Kidney (tissue), 13 donors: ENCODE measurements at regions not wholly inside any gene's neighbourhood (a gene's known extent, or its start where the extent isn't known, plus 50 kb on each side); places are given as distances from the start of the nearest gene placed in this dataset.

Experiments used
- DNase-seq, 5 donors: peaks; one replicate each; pipeline ENCODE4 v3.0.0-alpha.2; 2013 to 2020
- FAIRE-seq: peaks from 2 replicates; lab custom pipeline; 2012; peaks lifted over from hg19 to GRCh38; lab: Jason Lieb, UNC
- H3K27ac ChIP-seq, 2 donors: one replicate each; pipeline ENCODE4 v1.7.0; 2013; ENCODE audit warnings: low read depth in 2 of 2, low read length in 2 of 2, inconsistent platforms in 1 of 2
- H3K27me3 ChIP-seq: one replicate; pipeline ENCODE4 v1.7.1; 2013; ENCODE audit warnings: low read length, inconsistent platforms; ENCODE audit not compliant: control insufficient read depth, insufficient read depth
- H3K36me3 ChIP-seq, 3 donors: one replicate each; pipeline versions ENCODE4 v1.7.0 to v1.7.1; 2013; ENCODE audit warnings: low read length in 3 of 3, control low read depth in 1 of 3, inconsistent platforms in 1 of 3; ENCODE audit not compliant: insufficient read depth in 3 of 3, control insufficient read depth in 2 of 3
- H3K4me1 ChIP-seq, 3 donors: one replicate each; pipeline versions ENCODE4 v1.7.0 to v1.7.1; 2013; ENCODE audit warnings: low read length in 3 of 3, inconsistent platforms in 1 of 3, low read depth in 1 of 3; ENCODE audit not compliant: control insufficient read depth in 2 of 3, insufficient read depth in 2 of 3
- H3K4me3 ChIP-seq, 3 donors: one replicate each; pipeline versions ENCODE4 v1.7.0 to v1.8.1; 2013; ENCODE audit warnings: low read length in 3 of 3, control low read depth in 1 of 3, inconsistent platforms in 1 of 3
- H3K9ac ChIP-seq, 3 donors: one replicate each; pipeline versions ENCODE4 v1.7.0 to v1.7.1; 2013; ENCODE audit warnings: low read length in 3 of 3, control low read depth in 1 of 3, inconsistent platforms in 1 of 3
- H3K9me3 ChIP-seq, 3 donors: one replicate each; pipeline versions ENCODE4 v1.7.0 to v1.7.1; 2013; ENCODE audit warnings: low read length in 3 of 3, control low read depth in 1 of 3, inconsistent platforms in 1 of 3; ENCODE audit not compliant: control insufficient read depth in 2 of 3, insufficient read depth in 1 of 3
- intact Hi-C: fragments of 100-400 bp; cut with DNase I; formaldehyde crosslinking; loops from one replicate; pipeline ENCODE4 v1.11.1; 2022
- TF ChIP-seq, protein P1 (sequence below): IDR thresholded peaks from 3 replicates; pipeline ENCODE4 v1.5.1; 2012; ENCODE audit warnings: mild to moderate bottlenecking, moderate library complexity, borderline replicate concordance; ENCODE audit not compliant: insufficient read depth; ENCODE audit errors: extremely low read depth
- donor health status: control.
- donor health status: control.
- donor health status: control.
- donor health status: control.
- donor health status: control.
- donor health status: DM: yes; HTN: yes; CAD: no.
- donor health status: Normal renal cell carcinoma (clear cell type).

DNA sequence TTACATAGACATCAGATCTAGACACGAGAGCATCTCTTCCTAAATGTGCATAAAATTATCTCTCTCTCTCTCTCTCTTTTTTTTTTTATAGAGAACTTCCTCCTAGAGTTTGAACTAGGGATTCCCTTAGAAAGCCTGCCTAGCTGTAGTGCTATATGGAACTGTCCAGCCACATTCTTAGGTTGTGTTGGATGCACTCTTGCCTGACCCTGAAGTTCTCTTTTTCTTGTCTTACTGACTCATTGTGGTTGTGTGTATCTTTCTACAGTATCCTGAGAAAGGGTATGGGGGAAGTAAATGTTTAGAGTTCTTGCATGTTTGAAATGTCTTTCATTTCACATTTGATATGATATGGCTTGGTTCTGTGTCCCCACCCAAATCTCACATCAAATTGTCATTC lies 368.2 kb downstream of the CDH2 start:
- intact Hi-C loops: no loop called here
- no peak overlapping the region for H3K27ac ChIP-seq
- H3K4me3 ChIP-seq: no peak overlapping the region
- no peaks in the 10 kb centered on the region for H3K4me1 ChIP-seq
- no peak overlapping the region for H3K9ac ChIP-seq
- TF ChIP-seq, protein P1, sequence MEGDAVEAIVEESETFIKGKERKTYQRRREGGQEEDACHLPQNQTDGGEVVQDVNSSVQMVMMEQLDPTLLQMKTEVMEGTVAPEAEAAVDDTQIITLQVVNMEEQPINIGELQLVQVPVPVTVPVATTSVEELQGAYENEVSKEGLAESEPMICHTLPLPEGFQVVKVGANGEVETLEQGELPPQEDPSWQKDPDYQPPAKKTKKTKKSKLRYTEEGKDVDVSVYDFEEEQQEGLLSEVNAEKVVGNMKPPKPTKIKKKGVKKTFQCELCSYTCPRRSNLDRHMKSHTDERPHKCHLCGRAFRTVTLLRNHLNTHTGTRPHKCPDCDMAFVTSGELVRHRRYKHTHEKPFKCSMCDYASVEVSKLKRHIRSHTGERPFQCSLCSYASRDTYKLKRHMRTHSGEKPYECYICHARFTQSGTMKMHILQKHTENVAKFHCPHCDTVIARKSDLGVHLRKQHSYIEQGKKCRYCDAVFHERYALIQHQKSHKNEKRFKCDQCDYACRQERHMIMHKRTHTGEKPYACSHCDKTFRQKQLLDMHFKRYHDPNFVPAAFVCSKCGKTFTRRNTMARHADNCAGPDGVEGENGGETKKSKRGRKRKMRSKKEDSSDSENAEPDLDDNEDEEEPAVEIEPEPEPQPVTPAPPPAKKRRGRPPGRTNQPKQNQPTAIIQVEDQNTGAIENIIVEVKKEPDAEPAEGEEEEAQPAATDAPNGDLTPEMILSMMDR: no peak
- no peaks in the 10 kb centered on the region for H3K9me3 ChIP-seq
- no peaks in the 10 kb centered on the region for H3K36me3 ChIP-seq
- H3K27me3 ChIP-seq: no peaks in the 10 kb centered on the region
- FAIRE-seq (no peak), DNase-seq (no peak)

DNA sequence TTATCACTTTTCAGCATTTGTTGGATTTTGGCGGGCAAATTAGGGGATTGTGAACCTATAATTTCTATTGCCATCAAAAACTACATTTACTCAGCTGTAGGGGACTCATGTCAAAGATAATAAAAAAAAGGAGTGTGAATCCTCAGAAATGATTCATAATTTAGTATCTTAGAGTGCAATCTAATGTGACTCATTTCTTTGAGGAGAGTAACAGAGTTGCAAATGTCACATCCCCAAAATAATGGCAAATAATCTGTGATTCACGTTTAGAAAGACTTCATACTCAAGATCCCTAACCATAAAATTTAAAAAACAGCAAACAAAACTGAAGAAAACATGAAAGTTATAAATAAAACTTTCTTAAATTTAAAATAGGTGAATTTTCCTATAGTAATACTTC lies 373.0 kb downstream of the CDH2 start:
- Histone ChIP-seq H3K36me3 (no peaks in the 10 kb centered on the region), H3K4me3 (no peak overlapping the region), H3K27me3 (no peaks in the 10 kb centered on the region), H3K27ac (no peak overlapping the region), H3K9me3 (no peaks in the 10 kb centered on the region), H3K9ac (no peak overlapping the region), H3K4me1 (no peaks in the 10 kb centered on the region)
- intact Hi-C loops: no loop called here
- FAIRE-seq (no peak), DNase-seq (no peak)
- TF ChIP-seq, protein P1: no peak

DNA sequence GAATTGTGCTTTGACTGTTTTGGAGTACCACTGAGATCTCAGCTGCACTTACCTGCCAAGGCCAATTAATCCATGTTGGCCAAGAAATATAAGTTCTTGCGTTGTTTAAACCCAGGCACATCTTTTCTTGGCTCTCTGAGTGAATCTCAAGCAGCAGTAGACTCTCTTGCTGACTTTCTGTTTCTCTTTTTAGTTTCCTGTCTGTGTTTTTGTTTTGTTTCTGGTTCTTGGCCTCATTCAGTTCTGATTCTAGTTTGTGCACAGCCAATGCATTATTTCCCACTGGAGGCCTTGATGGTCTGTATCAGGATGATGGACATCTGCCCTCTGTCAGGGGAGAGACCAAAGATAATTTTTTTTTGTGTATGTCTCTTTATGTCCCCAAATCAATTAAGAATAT lies 379.4 kb downstream of the CDH2 start:
- TF ChIP-seq, protein P1: no peak
- Histone ChIP-seq H3K36me3 (no peaks in the 10 kb centered on the region), H3K9me3 (no peaks in the 10 kb centered on the region), H3K4me1 (no peaks in the 10 kb centered on the region), H3K27me3 (no peaks in the 10 kb centered on the region), H3K9ac (no peak overlapping the region), H3K4me3 (no peak overlapping the region), H3K27ac (no peak overlapping the region)
- FAIRE-seq: no peak
- DNase-seq: no peak
- intact Hi-C loops: no loop called here
